ENCODE measurements at regions not wholly inside any gene's neighbourhood (a gene's known extent, or its start where the extent isn't known, plus 50 kb on each side); places are given as distances from the start of the nearest gene placed in this dataset.

DNA sequence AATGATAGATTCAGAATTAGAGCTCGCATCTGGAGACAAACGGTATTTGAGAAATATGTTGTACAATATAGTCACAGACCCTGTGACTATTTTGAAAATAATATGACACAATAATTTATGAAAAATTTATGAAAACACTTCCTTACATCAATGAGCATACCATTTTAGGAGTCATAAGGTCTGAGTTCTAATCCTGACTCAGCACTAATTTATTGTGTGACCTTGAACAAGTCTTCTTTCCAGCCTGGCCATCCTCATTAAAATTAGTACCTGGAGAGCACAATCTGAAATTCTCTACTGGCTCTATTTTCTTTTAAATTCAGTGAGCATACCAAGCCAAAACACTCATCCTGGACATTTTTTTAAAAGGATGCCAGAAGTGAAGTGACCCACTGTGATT is 622.3 kb downstream of the SMARCA1 start:
- no peak overlapping the region for H3K27ac ChIP-seq (ENCODE audit: insufficient read length, low read depth, low read length)
- no peak overlapping the region for H3K56ac ChIP-seq (ENCODE audit: insufficient read length, low read depth, low read length)
- H2BK12ac ChIP-seq (ENCODE audit: insufficient read length, low read depth, low read length) = no peak overlapping the region
- no peaks in the 10 kb centered on the region for H3K23me2 ChIP-seq (ENCODE audit: insufficient read length, low read depth, low read length, poor library complexity, severe bottlenecking)
- Mint-ChIP-seq H3K27me3 (ENCODE audit: low read depth) (no peaks in the 10 kb centered on the region), H3K36me3 (ENCODE audit: insufficient read depth in 1 of 3, low read depth in 3 of 3) (no peaks in the 10 kb centered on the region), H3K9me3 (peaks cover 0 to 19% of the 10 kb centered on the region in 2 experiments; a peak in 2 of 5 replicates), H3K4me3 (no peak overlapping the region), H3K4me1 (no peaks in the 10 kb centered on the region), H3K27ac (no peak overlapping the region)
- H3K14ac ChIP-seq (ENCODE audit: insufficient read depth, low read length) = no peak overlapping the region
- H3K4me1 ChIP-seq (ENCODE audit: insufficient read depth, low read length) = no peaks in the 10 kb centered on the region
- H4K5ac ChIP-seq (ENCODE audit: insufficient read length, low read depth, low read length) = no peak overlapping the region
- no peak overlapping the region for H2BK15ac ChIP-seq (ENCODE audit: low read depth, low read length)
- H2BK20ac ChIP-seq (ENCODE audit: low read depth, low read length, poor library complexity, severe bottlenecking) = no peak overlapping the region
- H2AK5ac ChIP-seq (ENCODE audit: insufficient read length, low read length) = no peak overlapping the region
- no peak overlapping the region for H3K18ac ChIP-seq (ENCODE audit: insufficient read length, low read depth, low read length)
- H3K23ac ChIP-seq (ENCODE audit: insufficient read length, low read depth, low read length) = no peak overlapping the region
- no peak overlapping the region for H4K8ac ChIP-seq (replicated peaks; ENCODE audit: insufficient read length, low read depth, low read length)
- H2BK5ac ChIP-seq (ENCODE audit: insufficient read length, low read length) = no peak overlapping the region
- no peak for DNase-seq
- H2BK120ac ChIP-seq (ENCODE audit: low read depth, low read length, poor library complexity, severe bottlenecking) = no peak overlapping the region
- H3K9ac ChIP-seq (ENCODE audit: extremely low read depth, insufficient read length, low read length) = no peak overlapping the region
- no peak overlapping the region for H3K4ac ChIP-seq (ENCODE audit: low read depth, low read length)
- no CpG with 5 or more reads among the region's 2 CpGs for WGBS (ENCODE audit: extremely low coverage, insufficient read length, low lambda C conversion rate)
- no peak for TF ChIP-seq CTCF (conservative IDR thresholded peaks at IDR 0.05)
- no peak overlapping the region for H4K91ac ChIP-seq (ENCODE audit: insufficient read length, low read depth, low read length)
- H3K79me1 ChIP-seq (ENCODE audit: insufficient read depth, low read depth, low read length, poor library complexity, severe bottlenecking) = no peaks in the 10 kb centered on the region
- H3K27me3 ChIP-seq (ENCODE audit: insufficient read depth, low read length) = no peaks in the 10 kb centered on the region
- no peaks in the 10 kb centered on the region for H3K9me3 ChIP-seq (ENCODE audit: control insufficient read depth, low read depth, low read length)
- H4K20me1 ChIP-seq (ENCODE audit: control insufficient read depth, insufficient read depth, insufficient read length) = no peaks in the 10 kb centered on the region
- H3K79me2 ChIP-seq (ENCODE audit: insufficient read depth, low read length) = no peaks in the 10 kb centered on the region
- no peak overlapping the region for H3T11ph ChIP-seq (ENCODE audit: low read length)
- no peak overlapping the region for H2AFZ ChIP-seq (ENCODE audit: low read length)
- no peak overlapping the region for H3K4me2 ChIP-seq (ENCODE audit: insufficient read depth, insufficient read length, low read length)

All from H9 (cell line).